Thymus (tissue), 11 donors: ENCODE measurements at regions not wholly inside any gene's neighbourhood (a gene's known extent, or its start where the extent isn't known, plus 50 kb on each side); places are given as distances from the start of the nearest gene placed in this dataset.
A peak's percentile ranks its signal among the peaks of the same experiment; 100 is the strongest.

Source experiments
- DNase-seq, 9 donors: peaks; one replicate each; pipeline ENCODE4 v3.0.0-alpha.2; 2013; ENCODE audit warnings: low spot score in 9 of 9, low read depth in 6 of 9, missing footprints in 1 of 9
- H3K27ac ChIP-seq, 2 donors: one replicate each; pipeline ENCODE4 v1.5.1; 2013; ENCODE audit warnings: control low read depth in 1 of 2, low read depth in 1 of 2, low read length in 1 of 2, mild to moderate bottlenecking in 1 of 2, moderate library complexity in 1 of 2
- H3K27me3 ChIP-seq, 2 donors: one replicate each; pipeline ENCODE4 v1.5.1; 2013; ENCODE audit warnings: low read length in 1 of 2; ENCODE audit not compliant: control insufficient read depth in 2 of 2, insufficient read depth in 1 of 2
- H3K36me3 ChIP-seq, 2 donors: one replicate each; pipeline ENCODE4 v1.5.1; 2013; ENCODE audit warnings: low read length in 1 of 2, mild to moderate bottlenecking in 1 of 2, moderate library complexity in 1 of 2; ENCODE audit not compliant: control insufficient read depth in 2 of 2, insufficient read depth in 2 of 2
- H3K4me1 ChIP-seq, 2 donors: one replicate each; pipeline ENCODE4 v1.5.1; 2013; ENCODE audit warnings: low read length in 2 of 2; ENCODE audit not compliant: control insufficient read depth in 2 of 2, insufficient read depth in 2 of 2
- H3K4me3 ChIP-seq, 2 donors: one replicate each; pipeline ENCODE4 v1.5.1; 2013; ENCODE audit warnings: low read length in 2 of 2, control low read depth in 1 of 2, mild to moderate bottlenecking in 1 of 2
- H3K9me3 ChIP-seq, 2 donors: one replicate each; pipeline ENCODE4 v1.5.1; 2013; ENCODE audit warnings: low read length in 1 of 2, mild to moderate bottlenecking in 1 of 2; ENCODE audit not compliant: control insufficient read depth in 2 of 2, insufficient read depth in 1 of 2
- WGBS: extraction: QIAGEN DNeasy Blood & Tissue Kit; methylation state at CpG from one replicate; pipeline ENCODE4 v1.1.7; 2013; 5-methylcytosine and 5-hydroxymethylcytosine counted together
- donor health status: healthy.

GRCh38 chr18:76133873-76134272, 361.2 kb downstream of the ZNF516 start:
- Histone ChIP-seq H3K4me1 (peaks cover 0 to 4% of the 10 kb centered on the region in 2 donors), H3K9me3 (no peaks in the 10 kb centered on the region), H3K27me3 (no peaks in the 10 kb centered on the region), H3K27ac (no peak overlapping the region), H3K36me3 (no peaks in the 10 kb centered on the region), H3K4me3 (no peak overlapping the region)
- 99% methylated on average over 1 of the region's 1 CpG for WGBS
- no peak for DNase-seq

GRCh38 chr18:76131738-76132137, 363.3 kb downstream of the ZNF516 start:
- Histone ChIP-seq H3K4me1 (peaks cover 0 to 4% of the 10 kb centered on the region in 2 donors), H3K36me3 (no peaks in the 10 kb centered on the region), H3K4me3 (no peak overlapping the region), H3K27me3 (no peaks in the 10 kb centered on the region), H3K27ac (no peak overlapping the region), H3K9me3 (no peaks in the 10 kb centered on the region)
- WGBS, result 83% methylated on average over 1 of the region's 1 CpG
- DNase-seq, result peak in 1 of 9 donors; percentile 3

GRCh38 chr18:76130845-76131244, 364.2 kb downstream of the ZNF516 start:
- H3K27ac ChIP-seq, result no peak overlapping the region
- no peaks in the 10 kb centered on the region for H3K36me3 ChIP-seq
- H3K27me3 ChIP-seq, result no peaks in the 10 kb centered on the region
- WGBS, result 95% methylated on average over 13 of the region's 13 CpGs
- no peaks in the 10 kb centered on the region for H3K9me3 ChIP-seq
- peaks cover 0 to 4% of the 10 kb centered on the region in 2 donors for H3K4me1 ChIP-seq
- DNase-seq, result no peak
- H3K4me3 ChIP-seq, result no peak overlapping the region

GRCh38 chr18:76126327-76126726, 368.7 kb downstream of the ZNF516 start:
- no peak overlapping the region for H3K4me3 ChIP-seq
- no peak overlapping the region for H3K27ac ChIP-seq
- no peaks in the 10 kb centered on the region for H3K27me3 ChIP-seq
- 80% methylated on average over 6 of the region's 6 CpGs for WGBS
- H3K36me3 ChIP-seq, result no peaks in the 10 kb centered on the region
- H3K9me3 ChIP-seq, result no peaks in the 10 kb centered on the region
- no peaks in the 10 kb centered on the region for H3K4me1 ChIP-seq
- no peak for DNase-seq

- H3K4me1 ChIP-seq, result no peaks in the 10 kb centered on the region
- H3K4me3 ChIP-seq, result no peak overlapping the region
- WGBS, result 91% methylated on average over 5 of the region's 5 CpGs
- H3K36me3 ChIP-seq, result no peaks in the 10 kb centered on the region
- H3K27me3 ChIP-seq, result no peaks in the 10 kb centered on the region
- H3K27ac ChIP-seq, result no peak overlapping the region
- DNase-seq, result no peak
- no peaks in the 10 kb centered on the region for H3K9me3 ChIP-seq
Observed at GRCh38 chr18:76121011-76121410, 374.0 kb downstream of the ZNF516 start.

GRCh38 chr18:76115580-76115979, 379.5 kb downstream of the ZNF516 start:
- no peak for DNase-seq
- WGBS, result 87% methylated on average over 14 of the region's 14 CpGs

GRCh38 chr18:76113101-76113500, 381.9 kb downstream of the ZNF516 start:
- 89% methylated on average over 10 of the region's 10 CpGs for WGBS
- H3K9me3 ChIP-seq, result no peaks in the 10 kb centered on the region
- no peaks in the 10 kb centered on the region for H3K4me1 ChIP-seq
- no peak overlapping the region for H3K4me3 ChIP-seq
- H3K27me3 ChIP-seq, result no peaks in the 10 kb centered on the region
- H3K27ac ChIP-seq, result no peak overlapping the region
- DNase-seq, result no peak
- no peaks in the 10 kb centered on the region for H3K36me3 ChIP-seq

More at GRCh38 chr18:76115580-76115979, 379.5 kb downstream of the ZNF516 start:
- no peaks in the 10 kb centered on the region for H3K4me1 ChIP-seq
- H3K4me3 ChIP-seq, result no peak overlapping the region
- no peaks in the 10 kb centered on the region for H3K27me3 ChIP-seq
- no peaks in the 10 kb centered on the region for H3K9me3 ChIP-seq
- no peak overlapping the region for H3K27ac ChIP-seq
- no peaks in the 10 kb centered on the region for H3K36me3 ChIP-seq

GRCh38 chr18:76102626-76103025, 392.4 kb downstream of the ZNF516 start:
- no peaks in the 10 kb centered on the region for H3K4me1 ChIP-seq
- no peak overlapping the region for H3K27ac ChIP-seq
- H3K27me3 ChIP-seq, result no peaks in the 10 kb centered on the region
- 75% methylated on average over 5 of the region's 5 CpGs for WGBS
- no peak overlapping the region for H3K4me3 ChIP-seq
- no peaks in the 10 kb centered on the region for H3K36me3 ChIP-seq
- no peaks in the 10 kb centered on the region for H3K9me3 ChIP-seq
- DNase-seq, result no peak

GRCh38 chr18:76102156-76102555, 392.9 kb downstream of the ZNF516 start:
- no peak for DNase-seq
- 85% methylated on average over 3 of the region's 3 CpGs for WGBS
- no peak overlapping the region for H3K27ac ChIP-seq
- H3K27me3 ChIP-seq, result no peaks in the 10 kb centered on the region
- no peaks in the 10 kb centered on the region for H3K36me3 ChIP-seq
- H3K4me1 ChIP-seq, result no peaks in the 10 kb centered on the region
- no peaks in the 10 kb centered on the region for H3K9me3 ChIP-seq
- no peak overlapping the region for H3K4me3 ChIP-seq

GRCh38 chr18:76099931-76100457, 395.0 kb downstream of the ZNF516 start:
- WGBS, result 86% methylated on average over 14 of the region's 14 CpGs
- Histone ChIP-seq H3K36me3 (no peaks in the 10 kb centered on the region), H3K4me1 (no peaks in the 10 kb centered on the region), H3K4me3 (no peak overlapping the region), H3K27ac (no peak overlapping the region), H3K9me3 (no peaks in the 10 kb centered on the region), H3K27me3 (no peaks in the 10 kb centered on the region)
- DNase-seq, result no peak
